Hepatocyte (in vitro differentiated cells): ENCODE measurements at regions not wholly inside any gene's neighbourhood (a gene's known extent, or its start where the extent isn't known, plus 50 kb on each side); places are given as distances from the start of the nearest gene placed in this dataset.

Experiments
- EZH2 ChIP-seq: fragments of 200-600 bp; sonication (generic); IDR thresholded peaks from 2 replicates; pipeline ENCODE4 v1.6.1; 2016; ENCODE audit warnings: antibody characterized with exemption, mild to moderate bottlenecking, borderline replicate concordance
- EZH2phosphoT487 ChIP-seq: fragments of 200-600 bp; sonication (generic); IDR thresholded peaks from one replicate; pipeline ENCODE4 v1.6.1; 2018; ENCODE audit warnings: antibody characterized with exemption, mild to moderate bottlenecking, low read depth, moderate library complexity; ENCODE audit not compliant: unreplicated experiment, severe bottlenecking
- TF ChIP-seq, protein P1 (sequence below): fragments of 200-600 bp; sonication (generic); IDR thresholded peaks from 2 replicates; pipeline ENCODE4 v1.5.1; 2016; ENCODE audit warnings: antibody characterized with exemption, mild to moderate bottlenecking; ENCODE audit not compliant: poor library complexity

DNA sequence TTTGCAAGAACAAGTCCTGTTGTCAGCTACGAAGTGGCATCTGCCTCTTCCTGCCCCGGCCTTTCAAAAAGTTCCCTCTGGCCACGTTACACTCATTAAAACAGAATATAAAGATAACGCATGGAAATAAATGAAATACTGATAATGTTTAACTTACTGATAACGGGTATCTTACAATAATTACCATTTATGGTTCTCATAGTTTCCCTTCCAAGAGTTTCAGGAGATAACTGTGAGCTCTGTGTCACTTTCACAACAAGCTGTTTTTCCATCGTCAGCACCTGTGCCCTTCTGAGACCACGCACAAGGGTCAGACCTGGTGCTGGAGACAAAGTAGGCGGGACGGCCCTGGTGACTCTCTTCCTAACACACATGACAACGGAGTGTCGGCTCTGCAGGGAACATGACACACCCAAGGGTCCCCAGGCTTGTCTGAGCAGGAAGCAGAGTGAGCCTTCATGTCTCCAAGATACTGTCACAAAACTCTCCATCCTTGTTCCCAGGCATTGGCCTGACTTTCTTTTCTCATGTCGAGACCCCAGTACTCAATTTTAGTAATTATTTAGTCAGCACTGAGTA lies 86.2 kb upstream of the THBS2 start:
- TF ChIP-seq, protein P1, sequence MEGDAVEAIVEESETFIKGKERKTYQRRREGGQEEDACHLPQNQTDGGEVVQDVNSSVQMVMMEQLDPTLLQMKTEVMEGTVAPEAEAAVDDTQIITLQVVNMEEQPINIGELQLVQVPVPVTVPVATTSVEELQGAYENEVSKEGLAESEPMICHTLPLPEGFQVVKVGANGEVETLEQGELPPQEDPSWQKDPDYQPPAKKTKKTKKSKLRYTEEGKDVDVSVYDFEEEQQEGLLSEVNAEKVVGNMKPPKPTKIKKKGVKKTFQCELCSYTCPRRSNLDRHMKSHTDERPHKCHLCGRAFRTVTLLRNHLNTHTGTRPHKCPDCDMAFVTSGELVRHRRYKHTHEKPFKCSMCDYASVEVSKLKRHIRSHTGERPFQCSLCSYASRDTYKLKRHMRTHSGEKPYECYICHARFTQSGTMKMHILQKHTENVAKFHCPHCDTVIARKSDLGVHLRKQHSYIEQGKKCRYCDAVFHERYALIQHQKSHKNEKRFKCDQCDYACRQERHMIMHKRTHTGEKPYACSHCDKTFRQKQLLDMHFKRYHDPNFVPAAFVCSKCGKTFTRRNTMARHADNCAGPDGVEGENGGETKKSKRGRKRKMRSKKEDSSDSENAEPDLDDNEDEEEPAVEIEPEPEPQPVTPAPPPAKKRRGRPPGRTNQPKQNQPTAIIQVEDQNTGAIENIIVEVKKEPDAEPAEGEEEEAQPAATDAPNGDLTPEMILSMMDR: no peak
- no peak for TF ChIP-seq EZH2
- TF ChIP-seq EZH2phosphoT487: no peak
